ENCODE measurements at regions not wholly inside any gene's neighbourhood (a gene's known extent, or its start where the extent isn't known, plus 50 kb on each side); places are given as distances from the start of the nearest gene placed in this dataset.
A peak's percentile ranks its signal among the peaks of the same experiment; 100 is the strongest.
"Not testable (repeated sequence)": the region's sequence is repeated elsewhere in the genome, so short reads cannot be mapped to it uniquely, and the experiment has no call there.

DNA sequence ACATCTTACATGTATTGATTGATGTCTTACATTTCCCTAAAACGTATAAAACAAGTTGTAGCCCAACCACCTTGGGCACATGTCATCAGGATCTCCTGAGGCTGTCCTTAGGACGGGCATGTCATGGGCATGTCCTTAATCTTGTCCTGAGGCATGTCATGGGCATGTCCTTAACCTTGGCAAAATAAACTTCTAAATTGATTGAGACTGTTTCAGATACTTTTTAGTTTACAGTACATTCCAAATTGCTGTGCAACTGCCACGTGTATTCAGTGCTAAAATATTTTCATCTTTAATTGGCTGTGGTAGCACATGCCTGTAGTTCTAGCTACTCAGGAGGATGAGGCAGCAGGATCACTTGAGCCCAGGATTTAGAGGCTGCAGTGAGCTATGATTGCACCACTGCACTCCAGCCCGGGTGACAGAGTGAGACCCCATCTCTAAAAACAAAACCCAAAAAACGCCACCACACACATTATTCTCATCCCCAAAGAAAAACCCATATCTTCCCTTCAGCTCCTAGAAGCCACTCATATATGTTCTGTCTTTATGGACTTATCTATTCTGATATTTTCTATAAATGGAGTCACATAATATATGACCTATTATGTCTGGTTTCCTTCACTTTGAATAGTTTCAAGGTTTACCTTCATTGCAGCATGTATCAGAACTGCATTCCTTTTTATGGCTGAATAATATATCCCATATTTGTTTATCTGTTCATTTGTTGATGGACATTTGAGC, 96.0 kb upstream of the BTG3 start:
- H3K4me3 Mint-ChIP-seq: no peak overlapping the region
- peaks cover 0 to 22% (median 13%) of the 10 kb centered on the region in 9 donors for H3K9me3 Mint-ChIP-seq
- ATAC-seq: no peak
- H3K27me3 Mint-ChIP-seq: peaks cover 0 to 2% (median 0%) of the 10 kb centered on the region in 5 donors
- no peak overlapping the region for H3K27ac Mint-ChIP-seq
- H3K4me1 Mint-ChIP-seq: peaks cover 3 to 12% (median 4%) of the 10 kb centered on the region in 4 donors
- POLR2A ChIA-PET: no interaction called here
- no peak for DNase-seq
- H3K36me3 Mint-ChIP-seq: peaks cover 0 to 23% (median 5%) of the 10 kb centered on the region in 3 donors

DNA sequence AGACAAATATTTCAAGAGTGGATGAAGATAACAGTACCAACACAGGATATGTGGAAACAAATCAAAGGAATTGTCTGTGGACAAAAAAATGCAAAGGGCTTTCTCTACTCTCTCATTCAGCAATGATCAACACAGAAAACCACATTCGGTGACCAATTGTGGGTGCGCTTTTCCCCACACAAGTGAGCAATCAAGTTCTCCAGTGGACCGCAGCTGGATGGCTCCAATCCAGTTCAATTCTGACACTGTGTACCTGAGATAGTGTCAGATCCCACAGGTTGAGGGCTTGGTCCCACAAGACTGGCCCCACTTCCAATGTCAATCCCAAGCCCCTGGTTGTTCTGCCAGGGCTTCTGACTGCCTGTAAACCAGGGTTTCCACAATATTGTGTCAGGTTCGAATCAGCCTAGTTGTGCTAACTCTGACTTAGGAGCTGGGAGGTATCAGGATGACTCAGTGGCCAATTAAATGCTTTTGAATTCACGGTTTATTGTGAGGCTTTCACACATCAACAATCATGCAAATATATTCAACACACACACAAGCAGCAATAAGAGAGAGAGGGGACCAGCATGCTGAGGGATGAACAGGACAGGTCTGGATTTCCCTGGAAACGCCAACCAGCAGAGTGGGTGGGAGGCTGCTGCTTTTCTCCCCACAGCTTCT, 87.0 kb upstream of the BTG3 start:
- POLR2A ChIA-PET: no interaction called here
- no peak for ATAC-seq
- H3K9me3 Mint-ChIP-seq: peaks cover 0 to 25% (median 7%) of the 10 kb centered on the region in 9 donors
- no peak for DNase-seq
- peaks cover 0 to 14% (median 3%) of the 10 kb centered on the region in 3 donors for H3K36me3 Mint-ChIP-seq
- H3K4me3 Mint-ChIP-seq: no peak overlapping the region
- H3K4me1 Mint-ChIP-seq: peaks cover 0 to 5% (median 1%) of the 10 kb centered on the region in 4 donors
- no peak overlapping the region for H3K27ac Mint-ChIP-seq
- peaks cover 0 to 2% (median 0%) of the 10 kb centered on the region in 5 donors for H3K27me3 Mint-ChIP-seq

DNA sequence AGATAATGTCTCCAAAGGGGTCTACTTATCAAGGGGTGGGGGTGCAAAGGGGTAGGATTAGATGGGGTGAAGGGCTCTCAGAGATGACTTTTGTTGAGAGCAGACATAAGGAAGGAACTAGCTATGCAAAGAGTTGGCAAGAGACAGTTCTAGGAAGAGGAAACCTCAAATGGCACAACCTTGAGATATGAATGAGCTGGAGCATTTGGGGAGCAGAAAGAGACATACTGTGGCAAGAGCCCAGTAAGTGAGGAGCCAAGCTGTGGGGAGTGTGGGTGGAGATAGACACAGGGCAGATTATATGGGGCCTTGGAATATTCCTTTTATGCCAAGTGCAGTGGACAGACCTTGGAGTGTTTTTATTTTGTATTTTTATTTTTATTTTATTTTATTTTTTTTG, 84.8 kb upstream of the BTG3 start:
- POLR2A ChIA-PET: no interaction called here
- no peak overlapping the region for H3K4me3 Mint-ChIP-seq
- H3K36me3 Mint-ChIP-seq: peaks cover 0 to 14% (median 2%) of the 10 kb centered on the region in 3 donors
- ATAC-seq (no peak), DNase-seq (no peak)
- H3K4me1 Mint-ChIP-seq: peaks cover 0 to 9% (median 1%) of the 10 kb centered on the region in 4 donors
- peaks cover 0 to 25% (median 7%) of the 10 kb centered on the region in 9 donors for H3K9me3 Mint-ChIP-seq
- H3K27me3 Mint-ChIP-seq: no peaks in the 10 kb centered on the region
- H3K27ac Mint-ChIP-seq: peak overlapping the region in 1 of 10 donors; percentile 41

DNA sequence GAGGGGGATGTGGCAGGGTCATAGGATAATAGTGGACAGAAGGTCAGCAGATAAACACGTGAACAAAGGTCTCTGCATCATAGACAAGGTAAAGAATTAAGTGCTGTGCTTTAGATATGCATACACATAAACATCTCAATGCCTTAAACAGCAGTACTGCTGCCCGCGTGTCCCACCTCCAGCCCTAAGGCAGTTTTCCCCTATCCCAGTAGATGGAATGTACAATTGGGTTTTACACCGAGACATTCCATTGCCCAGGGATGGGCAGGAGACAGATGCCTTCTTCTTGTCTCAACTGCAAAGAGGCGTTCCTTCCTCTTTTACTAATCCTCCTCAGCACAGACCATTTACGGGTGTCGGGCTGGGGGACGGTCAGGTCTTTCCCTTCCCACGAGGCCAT, 81.7 kb upstream of the BTG3 start:
- ATAC-seq, H3K4me3 Mint-ChIP-seq, DNase-seq, H3K27ac Mint-ChIP-seq, POLR2A ChIA-PET, H3K27me3 Mint-ChIP-seq: not testable (repeated sequence)
- peaks cover 0 to 25% (median 7%) of the 10 kb centered on the region in 9 donors for H3K9me3 Mint-ChIP-seq
- H3K4me1 Mint-ChIP-seq: peaks cover 0 to 11% (median 7%) of the 10 kb centered on the region in 4 donors
- peaks cover 0 to 14% (median 1%) of the 10 kb centered on the region in 3 donors for H3K36me3 Mint-ChIP-seq

DNA sequence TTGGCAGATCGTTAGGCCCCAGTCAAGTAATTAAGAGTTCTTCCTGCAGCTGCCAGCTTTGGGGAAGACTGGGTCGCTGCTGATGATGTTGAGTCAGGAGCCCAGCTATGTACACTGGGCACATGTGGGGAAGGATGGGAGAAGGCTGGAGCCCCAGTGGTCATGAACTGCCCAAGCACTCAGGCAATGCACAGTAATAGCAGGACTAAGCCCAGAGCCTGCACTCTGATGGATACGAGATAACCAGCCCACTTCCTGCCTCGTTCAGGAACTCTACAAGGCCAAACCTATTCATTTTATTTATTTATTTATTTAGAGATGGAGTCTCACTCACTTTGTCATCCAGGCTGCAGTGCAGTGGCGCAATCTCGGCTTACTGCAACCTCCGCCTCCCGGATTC, 81.1 kb upstream of the BTG3 start:
- POLR2A ChIA-PET: no interaction called here
- Mint-ChIP-seq H3K27ac (no peak overlapping the region), H3K9me3 (peaks cover 0 to 25% (median 7%) of the 10 kb centered on the region in 9 donors), H3K4me1 (peaks cover 4 to 16% (median 12%) of the 10 kb centered on the region in 4 donors), H3K27me3 (no peaks in the 10 kb centered on the region), H3K36me3 (peaks cover 0 to 14% (median 1%) of the 10 kb centered on the region in 3 donors), H3K4me3 (no peak overlapping the region)
- ATAC-seq (no peak), DNase-seq (no peak)

- H3K4me3 Mint-ChIP-seq: no peak overlapping the region
- no peaks in the 10 kb centered on the region for H3K36me3 Mint-ChIP-seq
- peaks cover 19 to 39% (median 32%) of the 10 kb centered on the region in 4 donors for H3K4me1 Mint-ChIP-seq
- POLR2A ChIA-PET: no interaction called here
- H3K27ac Mint-ChIP-seq: peak overlapping the region in 1 of 10 donors; percentile 76
- H3K27me3 Mint-ChIP-seq: no peaks in the 10 kb centered on the region
- ATAC-seq (no peak), DNase-seq (no peak)
- H3K9me3 Mint-ChIP-seq: no peaks in the 10 kb centered on the region
These were observed 77.4 kb upstream of the BTG3 start for GRCh38 chr21:17690078-17690494.

DNA sequence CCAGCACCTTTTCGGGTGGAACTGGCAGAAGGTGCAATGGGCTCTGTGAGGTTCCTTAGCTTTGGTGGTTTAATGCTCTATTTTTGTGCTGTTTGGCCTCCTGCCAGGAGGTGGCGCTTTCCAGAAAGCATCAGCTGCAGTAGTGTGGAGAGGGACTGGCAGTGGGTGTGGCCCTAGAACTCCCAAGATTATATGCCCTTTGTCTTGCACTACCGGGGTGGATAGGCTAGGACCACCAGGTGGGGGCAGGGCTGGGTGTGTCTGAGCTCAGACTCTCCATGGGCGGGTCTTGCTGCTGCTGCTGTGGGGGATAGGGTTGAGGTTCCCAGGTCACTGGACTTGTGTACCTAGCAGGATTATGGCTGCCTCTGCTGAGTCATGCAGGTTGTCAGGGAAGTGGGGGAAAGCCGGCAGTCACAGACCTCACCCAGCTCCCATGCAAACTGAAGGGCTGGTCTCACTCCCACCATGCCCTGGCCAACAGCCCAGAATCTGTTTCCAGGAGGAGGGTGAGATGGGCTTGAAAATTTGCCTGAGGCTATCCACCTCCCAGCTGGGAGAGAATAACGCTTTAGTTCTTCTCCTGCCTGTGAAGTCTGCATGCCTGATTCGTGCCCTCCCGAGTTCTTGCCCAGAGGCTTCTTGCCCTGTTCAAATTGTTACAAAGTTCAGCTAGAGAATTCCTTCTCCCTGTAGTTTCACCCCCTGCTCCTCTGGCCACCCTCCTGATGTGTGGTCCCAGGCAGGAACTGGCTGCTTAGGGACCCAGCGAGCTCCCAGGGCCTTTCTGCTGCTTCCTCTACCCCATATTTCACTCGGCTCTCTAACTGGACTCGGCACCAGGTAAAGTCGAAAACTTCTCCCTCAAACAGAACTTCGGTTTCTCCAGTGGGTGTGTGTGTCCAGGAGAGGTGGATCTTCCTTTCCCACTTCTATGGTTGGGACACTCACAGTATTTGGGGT, 76.5 kb upstream of the BTG3 start:
- peak in 1 of 2 donors; percentile 12 for ATAC-seq
- Mint-ChIP-seq H3K4me3 (peak overlapping the region in 3 of 10 donors; percentile 16 to 46 (median 35)), H3K27me3 (no peaks in the 10 kb centered on the region), H3K4me1 (peaks cover 19 to 39% (median 32%) of the 10 kb centered on the region in 4 donors), H3K27ac (peak overlapping the region in 3 of 10 donors; percentile 2 to 63 (median 21)), H3K9me3 (no peaks in the 10 kb centered on the region), H3K36me3 (no peaks in the 10 kb centered on the region)
- POLR2A ChIA-PET: interaction anchor here (1.1 kb wide), 1 partner anchor 130 kb away, joined by 4 read pairs; the partner anchor contains the start of gene C21orf91
- DNase-seq: peak; percentile 5 to 69 (median 38)

- Mint-ChIP-seq H3K4me3 (no peak overlapping the region), H3K27me3 (no peaks in the 10 kb centered on the region), H3K27ac (peak overlapping the region in 1 of 10 donors; percentile 31), H3K4me1 (peaks cover 5 to 20% (median 14%) of the 10 kb centered on the region in 4 donors), H3K9me3 (no peaks in the 10 kb centered on the region), H3K36me3 (no peaks in the 10 kb centered on the region)
- ATAC-seq (no peak), DNase-seq (no peak)
- POLR2A ChIA-PET: no interaction called here
These were observed 70.2 kb upstream of the BTG3 start for GRCh38 chr21:17682924-17683323.

DNA sequence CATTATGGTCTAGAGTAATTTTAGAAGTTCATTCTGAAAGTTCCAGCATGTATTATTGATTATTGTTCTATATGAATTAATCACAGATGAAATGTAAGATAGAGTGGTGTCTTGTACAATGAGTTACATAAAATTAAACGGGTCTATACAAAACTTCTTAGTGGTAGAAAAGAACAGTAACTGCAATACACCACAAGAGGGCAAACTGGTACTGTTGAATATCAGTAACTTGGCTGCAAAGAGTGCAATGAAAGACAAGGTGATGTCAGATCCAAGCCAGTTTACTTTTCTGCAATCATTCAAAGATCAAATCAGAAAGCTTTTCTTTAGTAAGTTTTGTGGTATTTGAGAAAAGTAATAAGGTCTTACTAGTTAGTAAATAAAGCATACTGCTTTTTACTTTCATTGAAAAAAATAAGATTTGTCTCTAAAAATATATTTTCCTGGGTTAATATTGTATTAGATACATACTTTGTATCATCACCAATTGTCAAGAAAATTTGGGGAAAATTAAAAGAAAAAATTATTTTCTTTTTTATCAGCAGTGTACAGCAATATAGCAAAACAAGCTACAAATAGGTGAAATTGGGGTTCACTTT, 66.4 kb upstream of the BTG3 start:
- peak in 6 of 10 donors; percentile 7 to 74 (median 50) for DNase-seq
- H3K36me3 Mint-ChIP-seq: no peaks in the 10 kb centered on the region
- POLR2A ChIA-PET: no interaction called here
- peak; percentile 87 to 89 for ATAC-seq
- H3K27ac Mint-ChIP-seq: no peak overlapping the region
- H3K4me1 Mint-ChIP-seq: no peaks in the 10 kb centered on the region
- H3K9me3 Mint-ChIP-seq: no peaks in the 10 kb centered on the region
- H3K4me3 Mint-ChIP-seq: no peak overlapping the region
- H3K27me3 Mint-ChIP-seq: no peaks in the 10 kb centered on the region

- ATAC-seq, POLR2A ChIA-PET, H3K4me1 Mint-ChIP-seq, H3K4me3 Mint-ChIP-seq, H3K36me3 Mint-ChIP-seq, H3K9me3 Mint-ChIP-seq, H3K27ac Mint-ChIP-seq, H3K27me3 Mint-ChIP-seq, DNase-seq: not testable (repeated sequence)
These were observed 64.2 kb upstream of the BTG3 start for GRCh38 chr21:17676930-17677329.

- no peak overlapping the region for H3K27ac Mint-ChIP-seq
- no peaks in the 10 kb centered on the region for H3K9me3 Mint-ChIP-seq
- DNase-seq (no peak), ATAC-seq (no peak)
- no peaks in the 10 kb centered on the region for H3K4me1 Mint-ChIP-seq
- POLR2A ChIA-PET: no interaction called here
- H3K36me3 Mint-ChIP-seq: no peaks in the 10 kb centered on the region
- peaks cover 1 to 14% (median 4%) of the 10 kb centered on the region in 5 donors for H3K27me3 Mint-ChIP-seq
- no peak overlapping the region for H3K4me3 Mint-ChIP-seq
These were observed 61.4 kb upstream of the BTG3 start for GRCh38 chr21:17674106-17674505.
